OCI-LY1 (cell line): ENCODE measurements at regions not wholly inside any gene's neighbourhood (a gene's known extent, or its start where the extent isn't known, plus 50 kb on each side); places are given as distances from the start of the nearest gene placed in this dataset.

ENCODE experiments used
- H2AFZ ChIP-seq: fragments of 200-600 bp; sonication (generic), shearing (Covaris generic); 2 replicates; pipeline ENCODE4 v1.6.0; 2014; ENCODE audit warnings: antibody characterized with exemption, mild to moderate bottlenecking, low read length
- H3F3A ChIP-seq: fragments of 200-600 bp; sonication (generic), shearing (Covaris generic); 2 replicates; pipeline ENCODE4 v1.6.0; 2014; ENCODE audit warnings: mild to moderate bottlenecking, antibody characterized with exemption, low read length, moderate library complexity; ENCODE audit not compliant: insufficient read depth
- H3K27ac ChIP-seq: fragments of 200-600 bp; sonication (generic); 2 replicates; pipeline ENCODE4 v1.5.1; 2014; ENCODE audit warnings: low read length, mixed run types, mild to moderate bottlenecking, low read depth; ENCODE audit not compliant: poor library complexity, severe bottlenecking
- H3K27me3 ChIP-seq: fragments of 200-600 bp; sonication (generic); 2 replicates; pipeline ENCODE4 v1.6.0; 2014; ENCODE audit warnings: antibody characterized with exemption, mild to moderate bottlenecking, low read length, moderate library complexity; ENCODE audit not compliant: insufficient read depth
- H3K36me3 ChIP-seq: fragments of 200-600 bp; sonication (generic); 2 replicates; pipeline ENCODE4 v1.6.1; 2014; ENCODE audit warnings: mild to moderate bottlenecking, antibody characterized with exemption, low read length, moderate library complexity, mixed read lengths; ENCODE audit not compliant: insufficient read depth
- H3K4me1 ChIP-seq: fragments of 200-600 bp; sonication (generic); 2 replicates; pipeline ENCODE4 v1.5.1; 2014; ENCODE audit warnings: mild to moderate bottlenecking, low read length, moderate library complexity; ENCODE audit not compliant: insufficient read depth, severe bottlenecking
- H3K4me2 ChIP-seq: fragments of 200-600 bp; sonication (generic), shearing (Covaris generic); 2 replicates; pipeline ENCODE4 v1.6.1; 2014; ENCODE audit warnings: low read length
- H3K4me3 ChIP-seq: fragments of 200-600 bp; sonication (generic); 2 replicates; pipeline ENCODE4 v1.5.1; 2014; ENCODE audit warnings: low read length, low read depth, mild to moderate bottlenecking, mixed read lengths; ENCODE audit not compliant: poor library complexity, severe bottlenecking
- H3K79me2 ChIP-seq: fragments of 200-600 bp; shearing (Covaris generic); 2 replicates; pipeline ENCODE4 v1.6.1; 2016; ENCODE audit warnings: mixed run types, low read length, mixed read lengths; ENCODE audit not compliant: insufficient read depth
- H3K9ac ChIP-seq: fragments of 200-600 bp; sonication (generic), shearing (Covaris generic); 2 replicates; pipeline ENCODE4 v1.6.1; 2014; ENCODE audit warnings: mild to moderate bottlenecking, low read length, mixed read lengths
- H3K9me2 ChIP-seq: fragments of 200-600 bp; sonication (generic), shearing (Covaris generic); 2 replicates; pipeline ENCODE4 v1.6.1; 2014; ENCODE audit warnings: low read depth, mild to moderate bottlenecking, low read length, mixed read lengths
- H3K9me3 ChIP-seq: fragments of 200-600 bp; shearing (Covaris generic); 2 replicates; pipeline ENCODE4 v1.6.1; 2014; ENCODE audit warnings: low read length, mixed read lengths
- H4K20me1 ChIP-seq: fragments of 200-600 bp; sonication (generic), shearing (Covaris generic); 2 replicates; pipeline ENCODE4 v1.6.0; 2016; ENCODE audit warnings: mild to moderate bottlenecking, low read length; ENCODE audit not compliant: insufficient read depth
- EZH2 ChIP-seq: fragments of 200-600 bp; sonication (generic), shearing (Covaris generic); IDR thresholded peaks from 2 replicates; pipeline ENCODE4 v1.8.0; 2017; ENCODE audit warnings: borderline replicate concordance, mixed run types, mild to moderate bottlenecking, antibody characterized with exemption, low read length, moderate library complexity, mixed read lengths
- TF ChIP-seq, protein P1 (sequence below): fragments of 200-600 bp; sonication (generic), shearing (Covaris generic); IDR thresholded peaks from 2 replicates; pipeline ENCODE4 v1.5.1; 2017; ENCODE audit warnings: mild to moderate bottlenecking, antibody characterized with exemption, low read length, moderate library complexity, mixed read lengths

DNA sequence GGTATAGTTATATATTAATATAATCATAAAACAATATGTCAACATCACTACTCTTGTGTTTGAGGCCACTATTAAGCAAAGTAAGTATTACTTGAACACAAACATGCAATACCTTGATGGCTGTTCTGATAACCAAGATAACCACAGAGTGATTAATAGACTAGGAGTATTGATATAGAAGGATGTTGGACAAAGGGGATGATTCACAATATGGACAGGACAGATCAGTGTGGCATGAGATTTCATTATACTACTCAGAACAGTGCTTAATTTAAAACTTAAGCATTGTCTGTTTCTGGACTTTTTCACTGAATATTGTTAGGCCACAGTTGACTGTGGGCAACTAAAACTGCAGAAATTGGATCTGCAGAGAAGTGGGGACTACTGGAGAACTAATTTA is 384.2 kb downstream of the SLITRK1 start:
- Histone ChIP-seq H3K4me1 (no peaks in the 10 kb centered on the region), H3K27me3 (no peaks in the 10 kb centered on the region), H3K4me2 (no peak overlapping the region), H3K9me2 (no peaks in the 10 kb centered on the region), H3K79me2 (no peaks in the 10 kb centered on the region), H4K20me1 (no peaks in the 10 kb centered on the region), H3K27ac (no peak overlapping the region), H2AFZ (no peak overlapping the region), H3K36me3 (no peaks in the 10 kb centered on the region), H3F3A (no peaks in the 10 kb centered on the region), H3K9me3 (no peaks in the 10 kb centered on the region), H3K9ac (no peak overlapping the region), H3K4me3 (no peak overlapping the region)
- no peak for TF ChIP-seq EZH2
- TF ChIP-seq, protein P1, sequence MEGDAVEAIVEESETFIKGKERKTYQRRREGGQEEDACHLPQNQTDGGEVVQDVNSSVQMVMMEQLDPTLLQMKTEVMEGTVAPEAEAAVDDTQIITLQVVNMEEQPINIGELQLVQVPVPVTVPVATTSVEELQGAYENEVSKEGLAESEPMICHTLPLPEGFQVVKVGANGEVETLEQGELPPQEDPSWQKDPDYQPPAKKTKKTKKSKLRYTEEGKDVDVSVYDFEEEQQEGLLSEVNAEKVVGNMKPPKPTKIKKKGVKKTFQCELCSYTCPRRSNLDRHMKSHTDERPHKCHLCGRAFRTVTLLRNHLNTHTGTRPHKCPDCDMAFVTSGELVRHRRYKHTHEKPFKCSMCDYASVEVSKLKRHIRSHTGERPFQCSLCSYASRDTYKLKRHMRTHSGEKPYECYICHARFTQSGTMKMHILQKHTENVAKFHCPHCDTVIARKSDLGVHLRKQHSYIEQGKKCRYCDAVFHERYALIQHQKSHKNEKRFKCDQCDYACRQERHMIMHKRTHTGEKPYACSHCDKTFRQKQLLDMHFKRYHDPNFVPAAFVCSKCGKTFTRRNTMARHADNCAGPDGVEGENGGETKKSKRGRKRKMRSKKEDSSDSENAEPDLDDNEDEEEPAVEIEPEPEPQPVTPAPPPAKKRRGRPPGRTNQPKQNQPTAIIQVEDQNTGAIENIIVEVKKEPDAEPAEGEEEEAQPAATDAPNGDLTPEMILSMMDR, result no peak

DNA sequence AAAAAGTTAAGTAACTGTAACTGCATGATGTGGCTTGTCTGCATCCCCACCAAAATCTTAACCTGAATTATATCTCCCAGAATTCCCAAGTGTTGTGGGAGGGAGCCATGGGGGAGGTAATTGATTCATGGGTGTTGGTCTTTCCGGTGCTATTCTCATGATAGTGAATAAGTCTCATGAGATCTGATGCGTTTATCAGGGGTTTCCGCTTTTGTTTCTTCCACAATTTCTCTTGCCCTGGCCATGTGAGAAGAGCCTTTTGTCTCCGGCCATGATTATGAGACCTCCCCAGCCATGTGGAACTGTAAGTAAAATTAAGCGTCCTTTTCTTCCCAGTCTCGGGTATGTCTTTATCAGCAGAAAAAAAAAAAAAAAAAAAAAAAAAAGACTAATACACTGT is 385.8 kb downstream of the SLITRK1 start:
- H3K27me3 ChIP-seq, result no peaks in the 10 kb centered on the region

DNA sequence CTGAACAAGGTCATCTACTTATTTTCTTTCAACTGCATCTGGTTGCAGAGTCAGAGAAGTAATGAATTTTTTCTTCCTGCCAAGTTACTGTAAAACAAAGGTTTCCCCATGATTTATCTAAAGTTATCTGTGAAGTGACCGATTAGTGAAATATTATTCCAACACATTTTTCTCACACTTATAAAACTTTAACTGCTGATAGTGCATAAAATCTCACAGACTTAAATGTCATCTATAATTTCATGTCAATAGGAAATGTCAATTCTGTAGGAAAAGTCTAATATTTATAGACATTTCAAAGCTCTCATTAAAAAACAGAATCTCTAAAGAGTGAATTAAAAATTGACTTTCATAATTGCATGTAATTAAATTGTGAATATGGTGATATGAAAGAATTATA is 397.2 kb downstream of the SLITRK1 start:
- no peak overlapping the region for H3K4me3 ChIP-seq
- H3K9me3 ChIP-seq, result no peaks in the 10 kb centered on the region
- no peaks in the 10 kb centered on the region for H4K20me1 ChIP-seq
- no peak overlapping the region for H3K4me2 ChIP-seq
- H3K9ac ChIP-seq, result no peak overlapping the region
- H3K27ac ChIP-seq, result no peak overlapping the region
- H3K9me2 ChIP-seq, result no peaks in the 10 kb centered on the region
- H3K27me3 ChIP-seq, result no peaks in the 10 kb centered on the region
- no peak for TF ChIP-seq EZH2
- TF ChIP-seq, protein P1, result no peak
- H3K79me2 ChIP-seq, result no peaks in the 10 kb centered on the region
- H3K4me1 ChIP-seq, result no peaks in the 10 kb centered on the region
- no peaks in the 10 kb centered on the region for H3F3A ChIP-seq
- H2AFZ ChIP-seq, result no peak overlapping the region
- H3K36me3 ChIP-seq, result no peaks in the 10 kb centered on the region

More for the DNA sequence above, 385.8 kb downstream of the SLITRK1 start:
- H4K20me1 ChIP-seq, result no peaks in the 10 kb centered on the region
- H3K9me3 ChIP-seq, result no peaks in the 10 kb centered on the region
- no peaks in the 10 kb centered on the region for H3K4me1 ChIP-seq
- H3K4me2 ChIP-seq, result no peak overlapping the region
- no peak overlapping the region for H3K4me3 ChIP-seq
- no peak overlapping the region for H2AFZ ChIP-seq
- no peaks in the 10 kb centered on the region for H3K36me3 ChIP-seq
- H3K79me2 ChIP-seq, result no peaks in the 10 kb centered on the region
- H3K27ac ChIP-seq, result no peak overlapping the region
- no peak overlapping the region for H3K9ac ChIP-seq
- H3K9me2 ChIP-seq, result no peaks in the 10 kb centered on the region
- no peak for TF ChIP-seq EZH2
- TF ChIP-seq, protein P1, result no peak
- no peaks in the 10 kb centered on the region for H3F3A ChIP-seq
